Neural cell (in vitro differentiated cells): ENCODE measurements at regions not wholly inside any gene's neighbourhood (a gene's known extent, or its start where the extent isn't known, plus 50 kb on each side); places are given as distances from the start of the nearest gene placed in this dataset.

Source experiments
- EP300 ChIP-seq: fragments of 450-650 bp; conservative IDR thresholded peaks from 2 replicates; pipeline ENCODE4 v1.6.1; 2014; ENCODE audit warnings: antibody characterized with exemption, mild to moderate bottlenecking, moderate library complexity; ENCODE audit not compliant: poor library complexity, severe bottlenecking
- EZH2 ChIP-seq: fragments of 200-600, 300-800 bp; shearing (Covaris generic), sonication (generic); IDR thresholded peaks from 2 replicates; pipeline ENCODE4 v1.6.1; 2014; ENCODE audit warnings: antibody characterized with exemption, low read length, borderline replicate concordance, mild to moderate bottlenecking; ENCODE audit not compliant: insufficient read depth, poor library complexity, severe bottlenecking
- MXI1 ChIP-seq: fragments of 450-650 bp; conservative IDR thresholded peaks from 2 replicates; pipeline ENCODE4 v1.6.1; 2014; ENCODE audit warnings: antibody characterized with exemption, mild to moderate bottlenecking; ENCODE audit not compliant: poor library complexity, severe bottlenecking
- POLR2AphosphoS5 ChIP-seq: IDR thresholded peaks from 2 replicates; pipeline ENCODE4 v1.6.1; 2012
- RAD21 ChIP-seq: fragments of 450-650 bp; conservative IDR thresholded peaks from 2 replicates; pipeline ENCODE4 v1.6.1; 2014; ENCODE audit warnings: antibody characterized with exemption, mild to moderate bottlenecking, moderate library complexity
- TAF1 ChIP-seq: IDR thresholded peaks from 2 replicates; pipeline ENCODE4 v1.6.1; 2012; ENCODE audit warnings: low read depth
- TF ChIP-seq, protein P1 (sequence below): IDR thresholded peaks from 2 replicates; pipeline ENCODE4 v1.6.1; 2012; ENCODE audit warnings: borderline replicate concordance
- TF ChIP-seq, protein P2 (sequence below): fragments of 450-650 bp; IDR thresholded peaks from 2 replicates; pipeline ENCODE4 v1.5.1; 2014; ENCODE audit warnings: antibody characterized with exemption, mild to moderate bottlenecking, moderate library complexity; ENCODE audit not compliant: poor library complexity, severe bottlenecking

DNA sequence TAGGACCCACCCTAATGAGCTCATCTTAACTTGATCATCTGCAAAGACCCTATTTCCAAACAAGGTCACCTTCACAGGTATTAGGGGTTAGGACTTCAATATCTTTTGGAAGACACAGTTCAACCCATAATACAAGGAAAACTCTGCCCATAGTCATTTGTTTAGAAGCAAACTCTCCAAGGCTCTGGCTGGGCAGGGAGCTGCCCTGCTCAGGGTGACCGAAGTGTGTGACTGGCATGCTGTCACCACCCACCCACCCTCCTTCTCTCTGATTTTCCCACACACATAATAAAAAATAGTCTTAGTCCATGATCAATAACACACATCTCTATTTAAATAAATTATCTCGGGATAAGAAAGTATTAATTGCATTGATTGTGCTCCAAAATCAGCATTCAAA, 161.1 kb downstream of the KCTD15 start:
- TF ChIP-seq, protein P1, sequence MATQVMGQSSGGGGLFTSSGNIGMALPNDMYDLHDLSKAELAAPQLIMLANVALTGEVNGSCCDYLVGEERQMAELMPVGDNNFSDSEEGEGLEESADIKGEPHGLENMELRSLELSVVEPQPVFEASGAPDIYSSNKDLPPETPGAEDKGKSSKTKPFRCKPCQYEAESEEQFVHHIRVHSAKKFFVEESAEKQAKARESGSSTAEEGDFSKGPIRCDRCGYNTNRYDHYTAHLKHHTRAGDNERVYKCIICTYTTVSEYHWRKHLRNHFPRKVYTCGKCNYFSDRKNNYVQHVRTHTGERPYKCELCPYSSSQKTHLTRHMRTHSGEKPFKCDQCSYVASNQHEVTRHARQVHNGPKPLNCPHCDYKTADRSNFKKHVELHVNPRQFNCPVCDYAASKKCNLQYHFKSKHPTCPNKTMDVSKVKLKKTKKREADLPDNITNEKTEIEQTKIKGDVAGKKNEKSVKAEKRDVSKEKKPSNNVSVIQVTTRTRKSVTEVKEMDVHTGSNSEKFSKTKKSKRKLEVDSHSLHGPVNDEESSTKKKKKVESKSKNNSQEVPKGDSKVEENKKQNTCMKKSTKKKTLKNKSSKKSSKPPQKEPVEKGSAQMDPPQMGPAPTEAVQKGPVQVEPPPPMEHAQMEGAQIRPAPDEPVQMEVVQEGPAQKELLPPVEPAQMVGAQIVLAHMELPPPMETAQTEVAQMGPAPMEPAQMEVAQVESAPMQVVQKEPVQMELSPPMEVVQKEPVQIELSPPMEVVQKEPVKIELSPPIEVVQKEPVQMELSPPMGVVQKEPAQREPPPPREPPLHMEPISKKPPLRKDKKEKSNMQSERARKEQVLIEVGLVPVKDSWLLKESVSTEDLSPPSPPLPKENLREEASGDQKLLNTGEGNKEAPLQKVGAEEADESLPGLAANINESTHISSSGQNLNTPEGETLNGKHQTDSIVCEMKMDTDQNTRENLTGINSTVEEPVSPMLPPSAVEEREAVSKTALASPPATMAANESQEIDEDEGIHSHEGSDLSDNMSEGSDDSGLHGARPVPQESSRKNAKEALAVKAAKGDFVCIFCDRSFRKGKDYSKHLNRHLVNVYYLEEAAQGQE = no peak
- TF ChIP-seq RAD21 (no peak), EP300 (no peak), EZH2 (no peak), POLR2AphosphoS5 (no peak), TAF1 (no peak), MXI1 (no peak)
- TF ChIP-seq, protein P2, sequence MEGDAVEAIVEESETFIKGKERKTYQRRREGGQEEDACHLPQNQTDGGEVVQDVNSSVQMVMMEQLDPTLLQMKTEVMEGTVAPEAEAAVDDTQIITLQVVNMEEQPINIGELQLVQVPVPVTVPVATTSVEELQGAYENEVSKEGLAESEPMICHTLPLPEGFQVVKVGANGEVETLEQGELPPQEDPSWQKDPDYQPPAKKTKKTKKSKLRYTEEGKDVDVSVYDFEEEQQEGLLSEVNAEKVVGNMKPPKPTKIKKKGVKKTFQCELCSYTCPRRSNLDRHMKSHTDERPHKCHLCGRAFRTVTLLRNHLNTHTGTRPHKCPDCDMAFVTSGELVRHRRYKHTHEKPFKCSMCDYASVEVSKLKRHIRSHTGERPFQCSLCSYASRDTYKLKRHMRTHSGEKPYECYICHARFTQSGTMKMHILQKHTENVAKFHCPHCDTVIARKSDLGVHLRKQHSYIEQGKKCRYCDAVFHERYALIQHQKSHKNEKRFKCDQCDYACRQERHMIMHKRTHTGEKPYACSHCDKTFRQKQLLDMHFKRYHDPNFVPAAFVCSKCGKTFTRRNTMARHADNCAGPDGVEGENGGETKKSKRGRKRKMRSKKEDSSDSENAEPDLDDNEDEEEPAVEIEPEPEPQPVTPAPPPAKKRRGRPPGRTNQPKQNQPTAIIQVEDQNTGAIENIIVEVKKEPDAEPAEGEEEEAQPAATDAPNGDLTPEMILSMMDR = no peak
